ENCODE measurements at regions not wholly inside any gene's neighbourhood (a gene's known extent, or its start where the extent isn't known, plus 50 kb on each side); places are given as distances from the start of the nearest gene placed in this dataset.

- TF ChIP-seq CEBPB (IDR thresholded peaks at IDR 0.05; ENCODE audit: low read depth, low read length), result no peak
- TF ChIP-seq CTCF (IDR thresholded peaks at IDR 0.05; ENCODE audit: control extremely low read depth in 1 of 3, insufficient read depth in 1 of 3, low read depth in 1 of 3, low read length in 3 of 3), result no peak
- TF ChIP-seq MAX (IDR thresholded peaks at IDR 0.05), result no peak
- TF ChIP-seq SP4 (IDR thresholded peaks at IDR 0.05; ENCODE audit: low read length), result no peak
Observed at GRCh38 chr5:52282647-52283046, 505.1 kb upstream of the ITGA1 start.

Data from H1 (cell line).